ENCODE measurements at regions not wholly inside any gene's neighbourhood (a gene's known extent, or its start where the extent isn't known, plus 50 kb on each side); places are given as distances from the start of the nearest gene placed in this dataset.
"Not testable (repeated sequence)": the region's sequence is repeated elsewhere in the genome, so short reads cannot be mapped to it uniquely, and the experiment has no call there.

- Mint-ChIP-seq H3K27ac (no peak overlapping the region), H3K36me3 (no peaks in the 10 kb centered on the region), H3K9me3 (peaks cover 18 to 22% of the 10 kb centered on the region in 2 donors)
- DNase-seq (ENCODE audit: low spot score in 2 of 2) (no peak), ATAC-seq (no peak)
Observed at GRCh38 chr4:115657991-115658650, 544.7 kb upstream of the NDST4 start.

DNA sequence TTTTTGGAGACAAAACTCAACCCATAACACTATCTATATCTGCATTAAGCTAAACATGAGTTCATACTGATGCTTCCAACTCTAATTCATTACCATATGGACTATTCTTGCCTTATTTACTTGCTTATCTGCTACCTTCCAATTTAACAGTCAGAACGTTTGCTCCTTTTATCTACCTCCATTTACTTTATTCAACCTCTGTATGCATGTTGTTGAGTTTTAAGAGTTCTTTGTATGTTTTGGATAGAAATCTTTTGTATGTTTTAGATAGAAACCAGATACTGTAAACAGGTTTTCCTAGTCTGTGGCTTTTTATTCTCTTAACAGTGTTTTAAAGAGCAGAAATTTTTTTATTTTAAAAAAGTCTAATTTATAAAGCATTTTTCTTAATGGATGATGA, 542.2 kb upstream of the NDST4 start:
- no peak for DNase-seq (ENCODE audit: low spot score in 2 of 2)
- H3K27ac Mint-ChIP-seq = no peak overlapping the region
- no peak for ATAC-seq

DNA sequence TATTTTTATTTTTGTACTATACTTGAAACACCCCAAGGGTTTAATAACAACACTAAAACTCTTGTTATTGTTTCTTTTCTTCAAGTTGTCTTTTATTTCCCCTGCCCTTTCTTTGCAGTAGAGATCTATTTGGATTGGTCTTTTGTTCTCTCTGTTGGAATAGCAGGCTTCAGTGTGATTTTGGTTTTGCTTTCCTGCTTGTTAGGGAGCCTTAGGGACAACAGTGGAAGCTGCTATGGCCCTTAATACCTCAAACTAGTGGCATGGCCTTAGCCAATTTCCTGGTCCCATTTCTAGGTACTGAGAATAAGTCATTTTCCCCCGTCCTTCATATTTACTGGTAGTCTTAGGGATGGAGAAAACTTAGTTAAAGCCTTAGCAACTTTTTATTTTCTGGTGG, 535.4 kb upstream of the NDST4 start:
- no peak overlapping the region for H3K27ac Mint-ChIP-seq
- H3K36me3 Mint-ChIP-seq = no peaks in the 10 kb centered on the region
- peaks cover 6 to 8% of the 10 kb centered on the region in 2 donors for H3K9me3 Mint-ChIP-seq
- DNase-seq (ENCODE audit: low spot score in 2 of 2) (no peak), ATAC-seq (no peak)

More for the DNA sequence above, 542.2 kb upstream of the NDST4 start:
- H3K36me3 Mint-ChIP-seq = no peaks in the 10 kb centered on the region
- H3K9me3 Mint-ChIP-seq = peaks cover 20 to 27% of the 10 kb centered on the region in 2 donors

GRCh38 chr4:115629270-115629669, 515.9 kb upstream of the NDST4 start:
- no peak for ATAC-seq
- no peak overlapping the region for H3K27ac Mint-ChIP-seq
- H3K9me3 Mint-ChIP-seq = peaks cover 0 to 17% of the 10 kb centered on the region in 2 donors
- H3K36me3 Mint-ChIP-seq = no peaks in the 10 kb centered on the region
- no peak for DNase-seq (ENCODE audit: low spot score in 2 of 2)

- H3K27ac Mint-ChIP-seq = no peak overlapping the region
- H3K9me3 Mint-ChIP-seq = no peaks in the 10 kb centered on the region
- ATAC-seq (no peak), DNase-seq (ENCODE audit: low spot score in 2 of 2) (no peak)
- H3K36me3 Mint-ChIP-seq = no peaks in the 10 kb centered on the region
Observed at GRCh38 chr4:115609631-115610030, 496.2 kb upstream of the NDST4 start.

- DNase-seq (ENCODE audit: low spot score in 2 of 2) = no peak
Observed at GRCh38 chr4:115607311-115607710, 493.9 kb upstream of the NDST4 start.

GRCh38 chr4:115596265-115597001, 483.0 kb upstream of the NDST4 start:
- DNase-seq (ENCODE audit: low spot score in 2 of 2) = no peak
- Mint-ChIP-seq H3K27ac (no peak overlapping the region), H3K36me3 (peaks cover 0 to 7% of the 10 kb centered on the region in 2 donors), H3K9me3 (peaks cover 19 to 22% of the 10 kb centered on the region in 2 donors)
- ATAC-seq = no peak

More at GRCh38 chr4:115607311-115607710, 493.9 kb upstream of the NDST4 start:
- H3K9me3 Mint-ChIP-seq = peaks cover 2% of the 10 kb centered on the region in 2 donors
- H3K27ac Mint-ChIP-seq = no peak overlapping the region
- no peaks in the 10 kb centered on the region for H3K36me3 Mint-ChIP-seq
- ATAC-seq = no peak

DNA sequence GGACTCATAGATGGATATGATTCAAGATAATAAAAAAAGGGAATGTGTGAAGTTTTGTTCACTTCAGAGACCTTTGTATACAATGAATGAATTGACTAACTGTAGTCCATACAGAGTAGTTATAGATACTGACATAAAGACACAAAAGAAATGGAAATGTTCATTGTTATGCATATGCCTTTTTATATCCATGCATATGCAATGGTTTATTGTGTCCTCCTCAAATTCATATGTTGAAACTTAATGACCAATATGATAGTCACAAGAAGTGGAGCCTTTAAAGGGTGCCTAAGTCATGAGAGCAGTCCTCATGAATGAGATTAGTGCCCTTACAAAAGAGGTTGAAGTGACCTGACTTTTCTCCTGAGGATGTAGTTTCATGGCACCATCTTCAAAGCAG, 467.5 kb upstream of the NDST4 start:
- DNase-seq (ENCODE audit: low spot score in 2 of 2) (no peak), ATAC-seq (no peak)
- no peak overlapping the region for H3K27ac Mint-ChIP-seq
- peaks cover 0 to 5% of the 10 kb centered on the region in 2 donors for H3K9me3 Mint-ChIP-seq
- no peaks in the 10 kb centered on the region for H3K36me3 Mint-ChIP-seq

GRCh38 chr4:115575851-115576250, 462.4 kb upstream of the NDST4 start:
- Mint-ChIP-seq H3K9me3 (peaks cover 4 to 20% of the 10 kb centered on the region in 2 donors), H3K27ac (no peak overlapping the region), H3K36me3 (no peaks in the 10 kb centered on the region)
- ATAC-seq = no peak
- no peak for DNase-seq (ENCODE audit: low spot score in 2 of 2)

DNA sequence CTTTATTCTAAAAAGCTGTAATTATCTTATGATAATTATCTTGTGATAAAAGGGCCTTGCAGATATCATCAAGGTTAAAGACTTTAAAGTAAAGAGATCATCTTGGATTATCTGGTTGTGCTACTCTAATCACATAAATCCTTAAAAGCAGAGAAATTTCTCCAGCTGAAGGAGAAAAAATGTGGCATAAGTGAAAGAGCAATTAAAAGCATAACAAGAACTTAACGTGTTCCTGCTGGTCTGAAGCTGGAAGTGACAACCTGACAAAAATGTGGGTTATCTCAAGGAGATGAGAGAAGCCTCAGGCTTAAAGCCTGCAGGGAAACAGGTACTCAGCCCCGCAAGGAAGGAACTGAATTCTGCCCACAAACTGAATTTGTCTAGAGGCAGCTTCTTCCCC, 449.1 kb upstream of the NDST4 start:
- no peak for DNase-seq (ENCODE audit: low spot score in 2 of 2)
- no peak for ATAC-seq
- H3K27ac Mint-ChIP-seq = no peak overlapping the region
- H3K36me3 Mint-ChIP-seq = no peaks in the 10 kb centered on the region
- H3K9me3 Mint-ChIP-seq = peaks cover 0 to 4% of the 10 kb centered on the region in 2 donors

- Mint-ChIP-seq H3K27ac (no peak overlapping the region), H3K36me3 (no peaks in the 10 kb centered on the region), H3K9me3 (peaks cover 0 to 7% of the 10 kb centered on the region in 2 donors)
- DNase-seq (ENCODE audit: low spot score in 2 of 2) (no peak), ATAC-seq (no peak)
Observed at GRCh38 chr4:115548123-115548522, 434.7 kb upstream of the NDST4 start.

- Mint-ChIP-seq H3K9me3 (peaks cover 4% of the 10 kb centered on the region in 2 donors), H3K27ac (no peak overlapping the region), H3K36me3 (no peaks in the 10 kb centered on the region)
- ATAC-seq = no peak
- DNase-seq (ENCODE audit: low spot score in 2 of 2) = no peak
Observed at GRCh38 chr4:115537387-115537786, 424.0 kb upstream of the NDST4 start.

DNA sequence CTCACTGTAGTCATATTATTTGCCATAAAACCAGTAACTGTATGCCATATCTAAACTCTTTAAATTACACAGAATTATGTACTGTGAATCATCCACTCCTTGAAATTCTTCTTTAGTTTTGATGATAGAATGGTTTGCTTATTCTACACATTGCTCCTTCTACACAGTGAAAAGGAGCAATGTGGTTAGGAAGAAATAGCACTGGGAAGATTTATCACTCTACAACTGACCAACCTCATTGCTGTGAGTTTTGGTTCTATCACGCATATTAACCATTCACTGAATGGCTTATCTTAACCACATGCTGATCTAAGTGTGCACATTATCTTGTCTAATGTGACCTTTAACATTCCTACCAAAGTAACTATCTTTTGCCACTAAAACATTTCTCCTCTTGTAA, 415.7 kb upstream of the NDST4 start:
- ATAC-seq (no peak), DNase-seq (ENCODE audit: low spot score in 2 of 2) (no peak)
- Mint-ChIP-seq H3K36me3 (peaks cover 0 to under 1% of the 10 kb centered on the region in 2 donors), H3K9me3 (peaks cover 0 to 3% of the 10 kb centered on the region in 2 donors), H3K27ac (no peak overlapping the region)

- not testable (repeated sequence) for ATAC-seq; DNase-seq (ENCODE audit: low spot score in 2 of 2); H3K27ac Mint-ChIP-seq
- Mint-ChIP-seq H3K9me3 (peaks cover 24 to 25% of the 10 kb centered on the region in 2 donors), H3K36me3 (peaks cover 6 to 15% of the 10 kb centered on the region in 2 donors)
Observed at GRCh38 chr4:115519476-115519875, 406.1 kb upstream of the NDST4 start.

- no peak for DNase-seq (ENCODE audit: low spot score in 2 of 2)
- H3K36me3 Mint-ChIP-seq = no peaks in the 10 kb centered on the region
- no peak for ATAC-seq
- H3K9me3 Mint-ChIP-seq = peaks cover 10 to 15% of the 10 kb centered on the region in 2 donors
- no peak overlapping the region for H3K27ac Mint-ChIP-seq
Observed at GRCh38 chr4:115515772-115516171, 402.4 kb upstream of the NDST4 start.

DNA sequence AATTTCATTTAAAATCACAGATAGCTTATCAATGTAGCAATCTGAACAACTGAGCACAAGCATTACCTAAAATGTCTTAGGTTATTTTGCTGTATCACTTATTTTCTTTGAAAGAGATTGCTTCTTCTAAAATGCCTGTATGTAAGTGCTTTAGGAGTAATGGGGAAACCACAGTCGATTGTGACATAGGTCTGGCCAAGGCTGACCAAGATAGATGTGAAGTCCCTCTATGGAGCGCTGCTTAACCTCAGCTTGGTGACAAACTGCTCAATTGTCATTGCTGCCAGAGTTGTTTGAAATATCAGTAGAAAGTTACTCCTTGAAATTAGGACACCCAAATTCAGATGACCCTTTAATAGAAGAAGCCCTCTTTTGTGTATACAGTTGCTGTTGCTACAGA, 401.9 kb upstream of the NDST4 start:
- ATAC-seq (no peak), DNase-seq (ENCODE audit: low spot score in 2 of 2) (no peak)
- Mint-ChIP-seq H3K27ac (no peak overlapping the region), H3K9me3 (peaks cover 10 to 13% of the 10 kb centered on the region in 2 donors), H3K36me3 (no peaks in the 10 kb centered on the region)

GRCh38 chr4:115514675-115515074, 401.3 kb upstream of the NDST4 start:
- no peaks in the 10 kb centered on the region for H3K36me3 Mint-ChIP-seq
- DNase-seq (ENCODE audit: low spot score in 2 of 2) = no peak
- peaks cover 9 to 10% of the 10 kb centered on the region in 2 donors for H3K9me3 Mint-ChIP-seq
- no peak for ATAC-seq
- no peak overlapping the region for H3K27ac Mint-ChIP-seq

DNA sequence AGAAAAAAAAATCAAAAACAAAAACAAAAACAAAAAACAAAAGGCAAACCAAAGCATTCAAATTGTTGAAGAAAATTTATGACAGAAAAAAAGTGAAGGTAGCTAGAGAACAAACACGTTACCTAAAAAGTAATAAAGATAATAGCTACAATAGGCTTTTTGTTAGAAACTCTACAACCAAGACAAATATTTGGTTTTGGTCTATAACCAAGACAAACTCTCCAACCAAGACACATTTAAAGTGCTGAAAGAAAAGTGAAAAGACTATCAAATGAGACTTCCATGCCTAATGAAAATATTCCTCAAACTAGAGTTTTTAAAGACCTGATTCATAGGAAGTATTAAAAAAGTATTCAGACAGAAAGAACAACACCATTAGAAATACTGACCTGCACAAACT, 391.9 kb upstream of the NDST4 start:
- Mint-ChIP-seq H3K36me3 (no peaks in the 10 kb centered on the region), H3K9me3 (peaks cover 5 to 6% of the 10 kb centered on the region in 2 donors), H3K27ac (no peak overlapping the region)
- ATAC-seq (no peak), DNase-seq (ENCODE audit: low spot score in 2 of 2) (no peak)

Measured in activated naive CD4-positive, alpha-beta T cell treated with anti-CD3 and anti-CD28 coated beads, Interleukin-2, amount 50 U/mL, for 72 hours (primary cell).